ENCODE measurements at regions not wholly inside any gene's neighbourhood (a gene's known extent, or its start where the extent isn't known, plus 50 kb on each side); places are given as distances from the start of the nearest gene placed in this dataset.

DNA sequence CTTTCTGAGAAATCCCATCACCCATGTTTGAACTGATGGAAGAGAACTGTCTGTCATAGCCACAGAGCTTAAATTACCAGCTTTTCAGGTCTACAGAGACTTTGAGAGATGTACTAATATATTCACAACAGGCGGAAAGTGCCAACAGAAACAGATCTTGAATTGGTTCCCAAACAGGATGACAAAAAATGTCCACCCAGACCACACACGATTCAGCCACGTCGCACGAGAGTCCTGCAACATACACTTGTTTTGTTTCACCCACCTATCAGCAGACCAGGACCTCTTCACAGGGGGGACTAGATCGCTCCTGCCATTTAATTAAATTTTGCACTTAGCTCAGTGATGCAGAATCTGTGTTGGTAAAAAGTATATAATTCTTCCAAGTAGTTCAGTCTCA, 187.1 kb upstream of the CEP162 start:
- Histone ChIP-seq H3K36me3 (ENCODE audit: control insufficient read depth in 2 of 2, extremely low read depth in 1 of 2, insufficient read depth in 2 of 2, low read length in 2 of 2) (no peaks in the 10 kb centered on the region), H3K9ac (ENCODE audit: control insufficient read depth, extremely low read depth, insufficient read depth, low read length) (no peak overlapping the region), H3K4me2 (ENCODE audit: control insufficient read depth, extremely low read depth, insufficient read depth, low read depth, low read length) (no peak overlapping the region), H3K27ac (ENCODE audit: control insufficient read depth, insufficient read depth, low read length) (no peak overlapping the region), H3K9me1 (ENCODE audit: control insufficient read depth, extremely low read depth, insufficient read depth, low read length) (no peaks in the 10 kb centered on the region), H3K4me3 (ENCODE audit: control insufficient read depth in 2 of 3, extremely low read depth in 1 of 3, insufficient read depth in 2 of 3, low read depth in 1 of 3, low read length in 3 of 3) (no peak overlapping the region), H2AFZ (ENCODE audit: control insufficient read depth, low read length) (no peak overlapping the region), H3K9me3 (ENCODE audit: control insufficient read depth, low read depth, low read length) (no peaks in the 10 kb centered on the region), H3K79me2 (ENCODE audit: control insufficient read depth, insufficient read depth, low read length) (no peaks in the 10 kb centered on the region), H3K27me3 (ENCODE audit: control insufficient read depth, extremely low read depth, insufficient read depth, low read length) (no peaks in the 10 kb centered on the region), H3K4me1 (ENCODE audit: control insufficient read depth, extremely low read depth, insufficient read depth, low read length) (no peaks in the 10 kb centered on the region), H4K20me1 (ENCODE audit: control insufficient read depth, extremely low read depth, insufficient read depth, low read length) (no peaks in the 10 kb centered on the region)
- TF ChIP-seq EZH2 (IDR thresholded peaks at IDR 0.05; ENCODE audit: low read length): no peak
- TF ChIP-seq CTCF (optimal IDR thresholded peaks at IDR 0.05 in 1 of 3, IDR thresholded peaks at IDR 0.05 in 1 of 3, conservative IDR thresholded peaks at IDR 0.05 in 1 of 3; ENCODE audit: extremely low read depth in 1 of 3, insufficient read depth in 2 of 3, low read length in 3 of 3): no peak
- FAIRE-seq: no peak
- dilution Hi-C loops (cut with MboI; ENCODE audit: extremely low pct_ligation_motif_present, low sequenced_read_pairs): no loop called here
- no peak for DNase-seq (ENCODE audit: low read depth, low spot score)

GRCh38 chr6:84411060-84411629, 183.7 kb upstream of the CEP162 start:
- H3K27ac ChIP-seq (ENCODE audit: control insufficient read depth, insufficient read depth, low read length): no peak overlapping the region
- no peak for FAIRE-seq
- no peaks in the 10 kb centered on the region for H3K9me1 ChIP-seq (ENCODE audit: control insufficient read depth, extremely low read depth, insufficient read depth, low read length)
- TF ChIP-seq CTCF (optimal IDR thresholded peaks at IDR 0.05 in 1 of 3, IDR thresholded peaks at IDR 0.05 in 1 of 3, conservative IDR thresholded peaks at IDR 0.05 in 1 of 3; ENCODE audit: extremely low read depth in 1 of 3, insufficient read depth in 2 of 3, low read length in 3 of 3) (no peak), EZH2 (IDR thresholded peaks at IDR 0.05; ENCODE audit: low read length) (no peak)
- H2AFZ ChIP-seq (ENCODE audit: control insufficient read depth, low read length): no peak overlapping the region
- H4K20me1 ChIP-seq (ENCODE audit: control insufficient read depth, extremely low read depth, insufficient read depth, low read length): no peaks in the 10 kb centered on the region
- dilution Hi-C loops (cut with MboI; ENCODE audit: extremely low pct_ligation_motif_present, low sequenced_read_pairs): no loop called here
- no peaks in the 10 kb centered on the region for H3K27me3 ChIP-seq (ENCODE audit: control insufficient read depth, extremely low read depth, insufficient read depth, low read length)
- no peaks in the 10 kb centered on the region for H3K4me1 ChIP-seq (ENCODE audit: control insufficient read depth, extremely low read depth, insufficient read depth, low read length)
- H3K9ac ChIP-seq (ENCODE audit: control insufficient read depth, extremely low read depth, insufficient read depth, low read length): no peak overlapping the region
- H3K36me3 ChIP-seq (ENCODE audit: control insufficient read depth in 2 of 2, extremely low read depth in 1 of 2, insufficient read depth in 2 of 2, low read length in 2 of 2): no peaks in the 10 kb centered on the region
- no peak overlapping the region for H3K4me3 ChIP-seq (ENCODE audit: control insufficient read depth in 2 of 3, extremely low read depth in 1 of 3, insufficient read depth in 2 of 3, low read depth in 1 of 3, low read length in 3 of 3)
- no peak overlapping the region for H3K4me2 ChIP-seq (ENCODE audit: control insufficient read depth, extremely low read depth, insufficient read depth, low read depth, low read length)
- DNase-seq (ENCODE audit: low read depth, low spot score): no peak
- no peaks in the 10 kb centered on the region for H3K9me3 ChIP-seq (ENCODE audit: control insufficient read depth, low read depth, low read length)
- H3K79me2 ChIP-seq (ENCODE audit: control insufficient read depth, insufficient read depth, low read length): no peaks in the 10 kb centered on the region

Measured in keratinocyte (primary cell).